ENCODE measurements at regions not wholly inside any gene's neighbourhood (a gene's known extent, or its start where the extent isn't known, plus 50 kb on each side); places are given as distances from the start of the nearest gene placed in this dataset.

DNA sequence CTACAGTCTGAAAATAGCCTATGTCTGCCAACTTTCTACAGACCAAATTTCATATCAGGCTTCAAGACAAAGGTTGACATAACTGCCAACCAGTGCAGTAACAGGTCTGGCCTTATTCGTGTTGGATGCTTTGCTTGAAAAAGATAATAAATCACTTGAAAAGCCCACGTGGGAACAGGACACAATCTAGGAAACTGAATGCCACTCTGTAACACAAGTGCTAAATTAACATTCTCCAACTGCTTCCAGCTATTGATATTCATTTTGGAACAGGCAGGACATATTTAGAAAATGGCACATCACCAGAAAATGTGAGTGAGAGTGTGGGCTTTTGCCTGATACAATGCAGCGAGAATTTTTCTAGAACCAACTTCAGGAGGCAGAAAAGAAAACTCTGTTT lies 165.9 kb upstream of the CCDC150 start:
- H3K79me2 ChIP-seq (ENCODE audit: insufficient read depth, low read length): no peaks in the 10 kb centered on the region
- H3K4me3 ChIP-seq (ENCODE audit: low read depth, low read length, poor library complexity, severe bottlenecking): no peak overlapping the region
- no peak overlapping the region for H2AFZ ChIP-seq (ENCODE audit: low read length)
- no peaks in the 10 kb centered on the region for H3K27me3 ChIP-seq (ENCODE audit: insufficient read depth, low read length)
- H3K9me3 ChIP-seq (ENCODE audit: low read length): no peaks in the 10 kb centered on the region
- H3K9me2 ChIP-seq (ENCODE audit: low read depth, low read length): no peaks in the 10 kb centered on the region
- H3K4me2 ChIP-seq (ENCODE audit: low read length): no peak overlapping the region
- no peak for TF ChIP-seq EZH2 (IDR thresholded peaks at IDR 0.05; ENCODE audit: borderline replicate concordance, low read length)
- TF ChIP-seq, protein P1, sequence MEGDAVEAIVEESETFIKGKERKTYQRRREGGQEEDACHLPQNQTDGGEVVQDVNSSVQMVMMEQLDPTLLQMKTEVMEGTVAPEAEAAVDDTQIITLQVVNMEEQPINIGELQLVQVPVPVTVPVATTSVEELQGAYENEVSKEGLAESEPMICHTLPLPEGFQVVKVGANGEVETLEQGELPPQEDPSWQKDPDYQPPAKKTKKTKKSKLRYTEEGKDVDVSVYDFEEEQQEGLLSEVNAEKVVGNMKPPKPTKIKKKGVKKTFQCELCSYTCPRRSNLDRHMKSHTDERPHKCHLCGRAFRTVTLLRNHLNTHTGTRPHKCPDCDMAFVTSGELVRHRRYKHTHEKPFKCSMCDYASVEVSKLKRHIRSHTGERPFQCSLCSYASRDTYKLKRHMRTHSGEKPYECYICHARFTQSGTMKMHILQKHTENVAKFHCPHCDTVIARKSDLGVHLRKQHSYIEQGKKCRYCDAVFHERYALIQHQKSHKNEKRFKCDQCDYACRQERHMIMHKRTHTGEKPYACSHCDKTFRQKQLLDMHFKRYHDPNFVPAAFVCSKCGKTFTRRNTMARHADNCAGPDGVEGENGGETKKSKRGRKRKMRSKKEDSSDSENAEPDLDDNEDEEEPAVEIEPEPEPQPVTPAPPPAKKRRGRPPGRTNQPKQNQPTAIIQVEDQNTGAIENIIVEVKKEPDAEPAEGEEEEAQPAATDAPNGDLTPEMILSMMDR (IDR thresholded peaks at IDR 0.05; ENCODE audit: low read length): no peak
- H4K20me1 ChIP-seq (ENCODE audit: insufficient read depth, low read length): no peaks in the 10 kb centered on the region
- H3K36me3 ChIP-seq (ENCODE audit: insufficient read depth, low read length): no peaks in the 10 kb centered on the region
- H3K27ac ChIP-seq (ENCODE audit: low read depth, low read length, poor library complexity, severe bottlenecking): no peak overlapping the region
- H3F3A ChIP-seq (ENCODE audit: insufficient read depth, low read length): no peaks in the 10 kb centered on the region
- H3K9ac ChIP-seq (ENCODE audit: low read length): no peak overlapping the region
- H3K4me1 ChIP-seq (ENCODE audit: insufficient read depth, low read length, severe bottlenecking): no peaks in the 10 kb centered on the region

DNA sequence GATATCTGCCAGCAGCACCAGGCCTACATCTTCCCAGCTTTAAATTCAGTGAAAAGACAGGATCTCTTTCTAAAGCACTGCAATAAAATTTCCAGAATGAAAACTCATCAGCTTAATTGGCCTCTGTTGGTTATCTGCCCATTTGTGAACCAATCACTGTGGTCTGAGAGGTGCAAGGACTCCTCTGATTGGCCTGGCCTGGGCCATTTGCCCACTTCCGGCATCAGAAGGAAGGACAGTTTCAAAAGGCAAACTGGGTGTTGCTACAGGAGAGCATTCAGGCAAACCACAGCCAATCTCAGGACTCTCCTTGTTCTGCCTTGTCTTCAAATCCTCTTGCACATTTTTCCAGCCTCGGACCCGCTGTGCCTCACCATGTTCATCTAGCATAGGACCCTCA lies 163.9 kb upstream of the CCDC150 start:
- Histone ChIP-seq H3K27me3 (ENCODE audit: insufficient read depth, low read length) (no peaks in the 10 kb centered on the region), H4K20me1 (ENCODE audit: insufficient read depth, low read length) (no peaks in the 10 kb centered on the region), H3K9ac (ENCODE audit: low read length) (no peak overlapping the region), H3K4me2 (ENCODE audit: low read length) (no peak overlapping the region), H3K4me1 (ENCODE audit: insufficient read depth, low read length, severe bottlenecking) (no peaks in the 10 kb centered on the region), H3K79me2 (ENCODE audit: insufficient read depth, low read length) (no peaks in the 10 kb centered on the region), H3K9me3 (ENCODE audit: low read length) (no peaks in the 10 kb centered on the region), H3K27ac (ENCODE audit: low read depth, low read length, poor library complexity, severe bottlenecking) (no peak overlapping the region), H3F3A (ENCODE audit: insufficient read depth, low read length) (no peaks in the 10 kb centered on the region), H3K36me3 (ENCODE audit: insufficient read depth, low read length) (no peaks in the 10 kb centered on the region), H2AFZ (ENCODE audit: low read length) (no peak overlapping the region), H3K4me3 (ENCODE audit: low read depth, low read length, poor library complexity, severe bottlenecking) (no peak overlapping the region), H3K9me2 (ENCODE audit: low read depth, low read length) (no peaks in the 10 kb centered on the region)
- no peak for TF ChIP-seq EZH2 (IDR thresholded peaks at IDR 0.05; ENCODE audit: borderline replicate concordance, low read length)
- TF ChIP-seq, protein P1 (IDR thresholded peaks at IDR 0.05; ENCODE audit: low read length): no peak

DNA sequence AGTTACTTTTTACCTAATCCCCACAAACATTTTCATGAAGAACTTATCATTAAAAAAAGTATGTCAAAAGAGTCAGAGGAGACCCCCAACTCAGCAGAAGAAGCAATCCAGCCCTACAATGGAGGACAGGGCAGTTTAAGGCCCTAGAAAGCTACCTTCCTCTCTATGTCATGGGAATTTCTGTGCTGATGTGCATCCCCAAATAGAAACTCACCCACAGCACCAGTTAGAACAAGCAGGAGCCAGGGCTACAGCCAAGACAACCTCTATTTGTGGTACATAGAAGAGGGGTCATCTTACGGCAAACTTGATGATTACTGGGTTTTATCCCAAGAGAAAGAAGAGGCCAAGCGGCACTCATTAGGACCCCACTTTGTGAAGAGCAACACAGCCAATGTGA lies 160.9 kb upstream of the CCDC150 start:
- no peaks in the 10 kb centered on the region for H3K9me3 ChIP-seq (ENCODE audit: low read length)
- no peak overlapping the region for H3K9ac ChIP-seq (ENCODE audit: low read length)
- no peak overlapping the region for H3K4me3 ChIP-seq (ENCODE audit: low read depth, low read length, poor library complexity, severe bottlenecking)
- H3K4me2 ChIP-seq (ENCODE audit: low read length): no peak overlapping the region
- no peaks in the 10 kb centered on the region for H3F3A ChIP-seq (ENCODE audit: insufficient read depth, low read length)
- no peaks in the 10 kb centered on the region for H3K27me3 ChIP-seq (ENCODE audit: insufficient read depth, low read length)
- no peaks in the 10 kb centered on the region for H3K9me2 ChIP-seq (ENCODE audit: low read depth, low read length)
- TF ChIP-seq, protein P1 (IDR thresholded peaks at IDR 0.05; ENCODE audit: low read length): no peak
- TF ChIP-seq EZH2 (IDR thresholded peaks at IDR 0.05; ENCODE audit: borderline replicate concordance, low read length): no peak
- H3K4me1 ChIP-seq (ENCODE audit: insufficient read depth, low read length, severe bottlenecking): no peaks in the 10 kb centered on the region
- no peaks in the 10 kb centered on the region for H3K79me2 ChIP-seq (ENCODE audit: insufficient read depth, low read length)
- no peaks in the 10 kb centered on the region for H3K36me3 ChIP-seq (ENCODE audit: insufficient read depth, low read length)
- H2AFZ ChIP-seq (ENCODE audit: low read length): no peak overlapping the region
- no peak overlapping the region for H3K27ac ChIP-seq (ENCODE audit: low read depth, low read length, poor library complexity, severe bottlenecking)
- H4K20me1 ChIP-seq (ENCODE audit: insufficient read depth, low read length): no peaks in the 10 kb centered on the region

Measured in OCI-LY1 (cell line).